ENCODE measurements at regions not wholly inside any gene's neighbourhood (a gene's known extent, or its start where the extent isn't known, plus 50 kb on each side); places are given as distances from the start of the nearest gene placed in this dataset.

DNA sequence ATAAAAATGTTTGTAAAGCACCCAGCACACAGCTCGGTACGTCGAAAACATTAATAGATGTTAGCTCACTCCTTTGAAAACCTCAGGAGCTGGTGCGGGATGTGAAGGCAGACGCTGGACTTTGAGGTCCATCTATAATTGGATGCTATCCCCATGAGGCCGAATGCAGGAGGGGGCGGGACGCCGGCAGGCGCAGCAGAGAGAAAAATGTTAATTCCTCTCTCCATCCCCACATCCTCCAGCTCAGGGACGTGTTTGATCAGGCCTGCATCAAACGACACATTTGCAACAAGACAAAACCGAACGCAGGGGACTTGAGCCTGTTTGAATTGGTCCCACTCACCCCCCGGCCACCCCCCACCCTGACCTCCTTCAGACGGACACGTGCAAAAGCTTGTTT is 231.0 kb downstream of the RBM19 start:
- TF ChIP-seq CTCF (IDR thresholded peaks at IDR 0.05): no peak
- no peak for TF ChIP-seq EP300 (IDR thresholded peaks at IDR 0.05)

All from sigmoid colon (tissue), 4 donors.